ENCODE measurements at regions not wholly inside any gene's neighbourhood (a gene's known extent, or its start where the extent isn't known, plus 50 kb on each side); places are given as distances from the start of the nearest gene placed in this dataset.

GRCh38 chr2:223122781-223123180 is 70.8 kb downstream of the KCNE4 start:
- TF ChIP-seq CTCF (IDR thresholded peaks at IDR 0.05 in 4 of 5, conservative IDR thresholded peaks at IDR 0.05 in 1 of 5): no peak
- TF ChIP-seq POLR2A (IDR thresholded peaks at IDR 0.05): no peak
- Histone ChIP-seq H3K27ac (peak overlapping the region in 2 of 4 donors; percentile 16 to 55), H3K27me3 (no peaks in the 10 kb centered on the region), H3K9me3 (no peaks in the 10 kb centered on the region), H3K4me1 (peaks cover 0 to 25% of the 10 kb centered on the region in 2 donors), H3K4me3 (no peak overlapping the region), H3K36me3 (no peaks in the 10 kb centered on the region)
- intact Hi-C loops (cut with DNase I; ENCODE audit: low total_unique reads): no loop called here
- DNase-seq (peak; percentile 15 to 22), ATAC-seq (peak; percentile 82 to 87)
- in situ Hi-C loops (cut with MboI; ENCODE audit: low sequenced_read_pairs in 4 of 4): no loop called here

GRCh38 chr2:223123855-223124610 is 72.0 kb downstream of the KCNE4 start:
- Histone ChIP-seq H3K9me3 (no peaks in the 10 kb centered on the region), H3K4me1 (peaks cover 0 to 25% of the 10 kb centered on the region in 2 donors)
- no peak for DNase-seq

GRCh38 chr2:223141606-223142005 is 89.6 kb downstream of the KCNE4 start:
- Histone ChIP-seq H3K4me1 (no peaks in the 10 kb centered on the region), H3K36me3 (no peaks in the 10 kb centered on the region), H3K27me3 (no peaks in the 10 kb centered on the region), H3K4me3 (no peak overlapping the region), H3K9me3 (no peaks in the 10 kb centered on the region), H3K27ac (no peak overlapping the region)
- in situ Hi-C loops (cut with MboI; ENCODE audit: low sequenced_read_pairs in 4 of 4): no loop called here
- intact Hi-C loops (cut with DNase I; ENCODE audit: low total_unique reads): no loop called here
- TF ChIP-seq CTCF (IDR thresholded peaks at IDR 0.05 in 4 of 5, conservative IDR thresholded peaks at IDR 0.05 in 1 of 5): no peak
- no peak for TF ChIP-seq POLR2A (IDR thresholded peaks at IDR 0.05)
- ATAC-seq: no peak
- no peak for DNase-seq

More at GRCh38 chr2:223123855-223124610, 72.0 kb downstream of the KCNE4 start:
- peak in 1 of 2 donors; percentile 19 for ATAC-seq
- Histone ChIP-seq H3K27me3 (no peaks in the 10 kb centered on the region), H3K27ac (peak overlapping the region; percentile 5 to 55 (median 30)), H3K36me3 (no peaks in the 10 kb centered on the region), H3K4me3 (no peak overlapping the region)
- TF ChIP-seq POLR2A (IDR thresholded peaks at IDR 0.05): no peak
- no peak for TF ChIP-seq CTCF (IDR thresholded peaks at IDR 0.05 in 4 of 5, conservative IDR thresholded peaks at IDR 0.05 in 1 of 5)
- intact Hi-C loops (cut with DNase I; ENCODE audit: low total_unique reads): no loop called here
- in situ Hi-C loops (cut with MboI; ENCODE audit: low sequenced_read_pairs in 4 of 4): no loop called here

GRCh38 chr2:223142118-223142517 is 90.1 kb downstream of the KCNE4 start:
- intact Hi-C loops (cut with DNase I; ENCODE audit: low total_unique reads) (no loop called here), in situ Hi-C loops (cut with MboI; ENCODE audit: low sequenced_read_pairs in 4 of 4) (no loop called here)
- Histone ChIP-seq H3K36me3 (no peaks in the 10 kb centered on the region), H3K4me1 (no peaks in the 10 kb centered on the region), H3K27ac (no peak overlapping the region), H3K27me3 (no peaks in the 10 kb centered on the region), H3K9me3 (no peaks in the 10 kb centered on the region), H3K4me3 (no peak overlapping the region)
- TF ChIP-seq CTCF (IDR thresholded peaks at IDR 0.05 in 4 of 5, conservative IDR thresholded peaks at IDR 0.05 in 1 of 5) (no peak), POLR2A (IDR thresholded peaks at IDR 0.05) (no peak)
- DNase-seq (no peak), ATAC-seq (no peak)

All from gastrocnemius medialis (tissue), 4 donors.